HCT116 (cell line): ENCODE measurements at regions not wholly inside any gene's neighbourhood (a gene's known extent, or its start where the extent isn't known, plus 50 kb on each side); places are given as distances from the start of the nearest gene placed in this dataset.

Source experiments
- EGR1 ChIP-seq: IDR thresholded peaks from 2 replicates; pipeline ENCODE4 v1.6.1; 2012; ENCODE audit warnings: low read depth
- TF ChIP-seq, protein P1 (sequence below), 3 experiments: fragments of 200-600 bp in 1 of 3; sonication (generic) in 1 of 3; IDR thresholded peaks in 2 of 3; conservative IDR thresholded peaks in 1 of 3; 2 replicates each; pipeline ENCODE4 v1.5.1; 2012 to 2017; ENCODE audit warnings: low read depth in 2 of 3, low read length in 2 of 3, antibody characterized with exemption in 1 of 3, borderline replicate concordance in 1 of 3, control low read depth in 1 of 3, mild to moderate bottlenecking in 1 of 3, mixed read lengths in 1 of 3, mixed run types in 1 of 3, moderate library complexity in 1 of 3; ENCODE audit not compliant: insufficient read depth in 1 of 3

DNA sequence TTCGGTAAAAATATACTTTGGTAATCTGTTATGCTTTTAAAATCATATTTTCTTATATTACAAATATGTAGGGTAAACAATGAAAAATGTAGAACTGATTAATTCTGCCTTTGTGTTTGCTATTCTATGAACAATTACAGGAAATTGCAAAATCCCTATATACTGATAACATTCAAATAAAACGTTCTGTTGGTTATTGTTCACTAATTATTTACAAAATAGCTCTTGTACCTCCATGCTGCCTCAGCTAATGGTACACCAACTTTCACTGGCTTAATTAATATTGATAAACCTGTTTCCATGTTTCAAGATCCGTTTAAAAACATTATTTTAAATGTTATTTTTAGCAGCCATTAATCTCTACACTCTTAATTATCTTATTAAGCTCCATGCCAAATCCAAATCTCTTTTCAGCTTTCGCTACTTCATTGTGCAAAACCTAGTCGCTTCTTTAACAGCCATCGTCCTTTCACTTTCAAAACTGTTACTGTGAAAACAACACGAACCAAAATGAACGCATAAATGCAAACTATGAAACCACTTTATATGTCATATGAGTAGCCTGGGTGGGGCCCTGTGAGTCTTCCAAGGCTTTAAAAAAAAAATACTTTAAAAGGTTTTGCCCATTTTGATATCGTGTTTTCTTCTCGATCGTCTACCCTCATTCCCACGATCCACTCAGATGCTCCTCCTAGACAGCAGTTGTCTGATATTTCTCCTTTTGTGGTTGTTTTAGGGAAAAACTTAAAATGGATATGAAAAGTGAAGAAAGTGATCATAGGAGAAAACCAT is 807.1 kb downstream of the USP25 start:
- TF ChIP-seq, protein P1, sequence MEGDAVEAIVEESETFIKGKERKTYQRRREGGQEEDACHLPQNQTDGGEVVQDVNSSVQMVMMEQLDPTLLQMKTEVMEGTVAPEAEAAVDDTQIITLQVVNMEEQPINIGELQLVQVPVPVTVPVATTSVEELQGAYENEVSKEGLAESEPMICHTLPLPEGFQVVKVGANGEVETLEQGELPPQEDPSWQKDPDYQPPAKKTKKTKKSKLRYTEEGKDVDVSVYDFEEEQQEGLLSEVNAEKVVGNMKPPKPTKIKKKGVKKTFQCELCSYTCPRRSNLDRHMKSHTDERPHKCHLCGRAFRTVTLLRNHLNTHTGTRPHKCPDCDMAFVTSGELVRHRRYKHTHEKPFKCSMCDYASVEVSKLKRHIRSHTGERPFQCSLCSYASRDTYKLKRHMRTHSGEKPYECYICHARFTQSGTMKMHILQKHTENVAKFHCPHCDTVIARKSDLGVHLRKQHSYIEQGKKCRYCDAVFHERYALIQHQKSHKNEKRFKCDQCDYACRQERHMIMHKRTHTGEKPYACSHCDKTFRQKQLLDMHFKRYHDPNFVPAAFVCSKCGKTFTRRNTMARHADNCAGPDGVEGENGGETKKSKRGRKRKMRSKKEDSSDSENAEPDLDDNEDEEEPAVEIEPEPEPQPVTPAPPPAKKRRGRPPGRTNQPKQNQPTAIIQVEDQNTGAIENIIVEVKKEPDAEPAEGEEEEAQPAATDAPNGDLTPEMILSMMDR (IDR thresholded peaks at IDR 0.05 in 2 of 3, conservative IDR thresholded peaks at IDR 0.05 in 1 of 3; ENCODE audit: borderline replicate concordance in 1 of 3, insufficient read depth in 1 of 3, low read depth in 2 of 3, low read length in 2 of 3): no peak
- TF ChIP-seq EGR1: no peak
